A549 (cell line): ENCODE measurements at regions not wholly inside any gene's neighbourhood (a gene's known extent, or its start where the extent isn't known, plus 50 kb on each side); places are given as distances from the start of the nearest gene placed in this dataset.
A peak's percentile ranks its signal among the peaks of the same experiment; 100 is the strongest.

Source experiments
- ATAC-seq, 2 experiments: fragments of 200-7000 bp in 1 of 2; fragments of >200 bp in 1 of 2; cut with Nextera tagmentation in 1 of 2; cut with Tn5 transposase in 1 of 2; 3 replicates each; pipeline versions ENCODE4 v1.8.0 to v1.9.1; 2018 to 2020; ENCODE audit warnings: mild to moderate bottlenecking in 1 of 2, moderate library complexity in 1 of 2
- CTCF ChIA-PET: fragments of 300-600 bp; sonication (Branson Sonifier 250); formaldehyde crosslinking; extraction: SDS; loops from one replicate; lab custom pipeline; 2021; ENCODE audit warnings: antibody characterized with exemption, inconsistent platforms; lab: Yijun Ruan, JAX
- POLR2A ChIA-PET: fragments of 350-600 bp; formaldehyde crosslinking; extraction: SDS; loops from one replicate; lab custom pipeline; 2021; ENCODE audit warnings: antibody characterized with exemption, inconsistent platforms; lab: Yijun Ruan, JAX
- DNase-seq, 2 experiments: peaks; one replicate each; pipeline versions ENCODE4 v3.0.0 to v3.0.0-alpha.2; 2011 to 2016; ENCODE audit warnings: low read depth in 1 of 2, low spot score in 1 of 2
- FAIRE-seq: peaks from 2 replicates; lab custom pipeline; 2011; peaks lifted over from hg19 to GRCh38; lab: Jason Lieb, UNC
- H3K27ac ChIP-seq, 2 experiments: fragments of >200 bp; sonication (Bioruptor Twin); formaldehyde crosslinking; 3 replicates each; pipeline ENCODE4 v1.5.1; 2016 to 2017
- H3K4me1 ChIP-seq: fragments of >200 bp; sonication (Bioruptor Twin); formaldehyde crosslinking; 3 replicates; pipeline ENCODE4 v1.6.1; 2016
- H3K4me2 ChIP-seq: fragments of >200 bp; sonication (Bioruptor Twin); formaldehyde crosslinking; 3 replicates; pipeline ENCODE4 v1.6.1; 2016
- H3K4me3 ChIP-seq: fragments of >200 bp; sonication (Bioruptor Twin); formaldehyde crosslinking; 3 replicates; pipeline ENCODE4 v1.5.1; 2016
- H3K9me3 ChIP-seq: fragments of >200 bp; sonication (Bioruptor Twin); formaldehyde crosslinking; 3 replicates; pipeline ENCODE4 v1.6.1; 2016
- BHLHE40 ChIP-seq: IDR thresholded peaks from 2 replicates; pipeline ENCODE4 v1.6.1; 2012; ENCODE audit warnings: low read depth, low read length, inconsistent platforms
- CBX8 ChIP-seq: fragments of 200-600 bp; sonication (generic); IDR thresholded peaks from 2 replicates; pipeline ENCODE4 v1.6.1; 2016
- CHD4 ChIP-seq: fragments of 200-600 bp; sonication (generic); IDR thresholded peaks from 2 replicates; pipeline ENCODE4 v1.6.1; 2016; ENCODE audit warnings: antibody characterized with exemption, mild to moderate bottlenecking, borderline replicate concordance
- EHF ChIP-seq: fragments of 250-450 bp; sonication (Bioruptor Pico); IDR thresholded peaks from 2 replicates; pipeline ENCODE4 v1.5.0; 2020; ENCODE audit warnings: mild to moderate bottlenecking
- ESRRA ChIP-seq: fragments of 150-350 bp; IDR thresholded peaks from 2 replicates; pipeline ENCODE4 v1.6.1; 2014; ENCODE audit warnings: mild to moderate bottlenecking, low read length, borderline replicate concordance
- FOSB ChIP-seq: fragments of 250-450 bp; sonication (Bioruptor Pico); IDR thresholded peaks from 2 replicates; pipeline ENCODE4 v1.5.0; 2020; ENCODE audit warnings: mild to moderate bottlenecking, moderate library complexity
- FOSL2 ChIP-seq, 2 experiments: fragments of 450-650 bp in 1 of 2; fragments of >200 bp in 1 of 2; sonication (Bioruptor Twin) in 1 of 2; formaldehyde crosslinking; IDR thresholded peaks; 2 replicates each; pipeline versions ENCODE4 v1.5.0 to v1.6.1; 2016 to 2020; ENCODE audit warnings: mild to moderate bottlenecking in 1 of 2, moderate library complexity in 1 of 2
- GATA3 ChIP-seq: IDR thresholded peaks from 2 replicates; pipeline ENCODE4 v1.6.1; 2012; ENCODE audit warnings: borderline replicate concordance
- HDAC2 ChIP-seq: fragments of 200-600 bp; sonication (generic); IDR thresholded peaks from 2 replicates; pipeline ENCODE4 v1.6.1; 2016
- HMGXB4 ChIP-seq: fragments of 250-450 bp; sonication (Bioruptor Pico); IDR thresholded peaks from 2 replicates; pipeline ENCODE4 v1.5.0; 2021; ENCODE audit warnings: mild to moderate bottlenecking, moderate library complexity, borderline replicate concordance
- JUN ChIP-seq, 2 experiments: fragments of >200 bp; sonication (Bioruptor Twin); formaldehyde crosslinking; IDR thresholded peaks; 2 replicates in 1 of 2; 3 replicates in 1 of 2; pipeline ENCODE4 v1.6.1; 2016 to 2017
- JUNB ChIP-seq: fragments of >200 bp; sonication (Bioruptor Twin); formaldehyde crosslinking; IDR thresholded peaks from 2 replicates; pipeline ENCODE4 v1.6.1; 2016
- MAFK ChIP-seq: fragments of 450-650 bp; IDR thresholded peaks from 2 replicates; pipeline ENCODE4 v1.6.1; 2014; ENCODE audit not compliant: partially characterized antibody
- PBX3 ChIP-seq: IDR thresholded peaks from 2 replicates; pipeline ENCODE4 v1.6.1; 2012
- POLR2AphosphoS2 ChIP-seq: conservative IDR thresholded peaks from 2 replicates; pipeline ENCODE4 v1.6.1; 2012; ENCODE audit warnings: low read length, improper control_type of control experiment, inconsistent platforms
- RARB ChIP-seq: fragments of 250-450 bp; sonication (Bioruptor Pico); IDR thresholded peaks from 2 replicates; pipeline ENCODE4 v1.8.0; 2021; ENCODE audit warnings: mild to moderate bottlenecking, moderate library complexity
- RCOR1 ChIP-seq: fragments of 150-350 bp; IDR thresholded peaks from 2 replicates; pipeline ENCODE4 v1.6.1; 2014; ENCODE audit warnings: antibody characterized with exemption, low read length, low read depth
- RFX5 ChIP-seq: fragments of 450-650 bp; IDR thresholded peaks from 2 replicates; pipeline ENCODE4 v1.7.1; 2014; ENCODE audit warnings: antibody characterized with exemption, mild to moderate bottlenecking, moderate library complexity
- TFCP2L1 ChIP-seq: fragments of 250-450 bp; sonication (Bioruptor Pico); IDR thresholded peaks from 2 replicates; pipeline ENCODE4 v1.5.0; 2021; ENCODE audit warnings: mild to moderate bottlenecking
- USF2 ChIP-seq: fragments of 450-650 bp; IDR thresholded peaks from 2 replicates; pipeline ENCODE4 v1.6.1; 2014; ENCODE audit warnings: antibody characterized with exemption
- ZC3H11A ChIP-seq: fragments of 450-650 bp; IDR thresholded peaks from 2 replicates; pipeline ENCODE4 v1.6.1; 2014; ENCODE audit warnings: antibody characterized with exemption, mild to moderate bottlenecking
- ZFP36 ChIP-seq: fragments of 450-650 bp; IDR thresholded peaks from 2 replicates; pipeline ENCODE4 v1.6.1; 2014; ENCODE audit warnings: borderline replicate concordance; ENCODE audit not compliant: partially characterized antibody
- WGBS: methylation state at CpG from one replicate; pipeline ENCODE4 v1.1.6; 2017; ENCODE audit errors: missing lambda C conversion rate; 5-methylcytosine and 5-hydroxymethylcytosine counted together

- TF ChIP-seq TFCP2L1 (CRISPR knock-in tag): no peak
Observed at GRCh38 chr5:5780253-5780652, 357.8 kb downstream of the ICE1 start (continued).

- FAIRE-seq (no peak), DNase-seq (no peak), ATAC-seq (no peak)
- Histone ChIP-seq H3K27ac (no peak overlapping the region), H3K4me2 (no peak overlapping the region), H3K4me1 (no peaks in the 10 kb centered on the region), H3K9me3 (no peaks in the 10 kb centered on the region), H3K4me3 (no peak overlapping the region)
- TF ChIP-seq CHD4: no peak
- TF ChIP-seq FOSL2 (IDR thresholded peaks at IDR 0.05): no peak
- no peak for TF ChIP-seq FOSL2 (CRISPR knock-in tag; IDR thresholded peaks at IDR 0.05)
- peak; percentile 50 for TF ChIP-seq MAFK
- POLR2A ChIA-PET: no interaction called here
- 6% methylated on average over 2 of the region's 2 CpGs for WGBS
- CTCF ChIA-PET: no interaction called here
Observed at GRCh38 chr5:5777013-5777412, 354.5 kb downstream of the ICE1 start.

GRCh38 chr5:5772202-5772601 lies 349.7 kb downstream of the ICE1 start:
- H3K27ac ChIP-seq: no peak overlapping the region
- CTCF ChIA-PET: interaction anchor here (1.9 kb wide), 1 partner anchor 13 kb away, joined by 5 read pairs; no protein-coding TSS in a partner anchor
- POLR2A ChIA-PET: no interaction called here
- H3K4me2 ChIP-seq: no peak overlapping the region
- no peaks in the 10 kb centered on the region for H3K4me1 ChIP-seq
- no peak for ATAC-seq
- DNase-seq: no peak
- no peaks in the 10 kb centered on the region for H3K9me3 ChIP-seq
- no peak for TF ChIP-seq FOSB (CRISPR knock-in tag)
- TF ChIP-seq ZC3H11A: no peak
- TF ChIP-seq JUNB: no peak
- TF ChIP-seq JUN (IDR thresholded peaks at IDR 0.05): no peak
- no peak for TF ChIP-seq HMGXB4
- TF ChIP-seq HDAC2: no peak
- no peak for FAIRE-seq
- no peak overlapping the region for H3K4me3 ChIP-seq
- 25% methylated on average over 3 of the region's 3 CpGs for WGBS

GRCh38 chr5:5770825-5771224 lies 348.3 kb downstream of the ICE1 start:
- DNase-seq: no peak

More at GRCh38 chr5:5770825-5771224, 348.3 kb downstream of the ICE1 start:
- POLR2A ChIA-PET: no interaction called here
- ATAC-seq: no peak
- 1% methylated on average over 2 of the region's 2 CpGs for WGBS
- FAIRE-seq: no peak
- Histone ChIP-seq H3K4me1 (no peaks in the 10 kb centered on the region), H3K27ac (no peak overlapping the region), H3K9me3 (no peaks in the 10 kb centered on the region), H3K4me3 (no peak overlapping the region), H3K4me2 (no peak overlapping the region)
- CTCF ChIA-PET: no interaction called here
- TF ChIP-seq EHF (CRISPR knock-in tag): no peak
- TF ChIP-seq CHD4: no peak
- TF ChIP-seq USF2: no peak
- TF ChIP-seq ESRRA: no peak
- TF ChIP-seq HMGXB4: no peak
- no peak for TF ChIP-seq GATA3
- no peak for TF ChIP-seq RCOR1
- no peak for TF ChIP-seq RARB
- no peak for TF ChIP-seq BHLHE40
- no peak for TF ChIP-seq TFCP2L1 (CRISPR knock-in tag)
- TF ChIP-seq ZFP36: no peak
- TF ChIP-seq RFX5: no peak
- TF ChIP-seq CBX8: no peak
- TF ChIP-seq POLR2AphosphoS2: no peak
- no peak for TF ChIP-seq PBX3
- no peak for TF ChIP-seq FOSB (CRISPR knock-in tag)
- TF ChIP-seq ZC3H11A: no peak
- TF ChIP-seq, all 56 proteins: peak for 0
